ENCODE measurements at regions not wholly inside any gene's neighbourhood (a gene's known extent, or its start where the extent isn't known, plus 50 kb on each side); places are given as distances from the start of the nearest gene placed in this dataset.

DNA sequence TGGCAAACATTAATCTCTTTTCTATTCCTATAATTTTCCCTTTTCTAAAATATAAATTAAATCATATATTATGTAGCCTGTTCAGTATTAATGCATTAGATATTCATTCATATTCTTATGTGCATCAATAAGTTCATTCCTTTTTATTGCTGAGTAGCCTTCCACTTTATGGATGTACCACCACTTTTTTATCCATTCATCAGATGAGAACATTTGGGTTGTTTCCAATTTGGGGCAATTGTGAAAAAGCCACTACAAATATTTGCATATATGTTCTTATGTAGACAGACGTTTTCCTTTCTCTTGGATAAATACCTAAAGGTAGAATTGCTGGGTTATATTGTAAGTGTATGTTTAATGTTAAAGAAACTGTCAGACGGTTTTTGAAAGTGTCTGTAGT lies 79.4 kb upstream of the MAPK10 start:
- TF ChIP-seq, protein P1, sequence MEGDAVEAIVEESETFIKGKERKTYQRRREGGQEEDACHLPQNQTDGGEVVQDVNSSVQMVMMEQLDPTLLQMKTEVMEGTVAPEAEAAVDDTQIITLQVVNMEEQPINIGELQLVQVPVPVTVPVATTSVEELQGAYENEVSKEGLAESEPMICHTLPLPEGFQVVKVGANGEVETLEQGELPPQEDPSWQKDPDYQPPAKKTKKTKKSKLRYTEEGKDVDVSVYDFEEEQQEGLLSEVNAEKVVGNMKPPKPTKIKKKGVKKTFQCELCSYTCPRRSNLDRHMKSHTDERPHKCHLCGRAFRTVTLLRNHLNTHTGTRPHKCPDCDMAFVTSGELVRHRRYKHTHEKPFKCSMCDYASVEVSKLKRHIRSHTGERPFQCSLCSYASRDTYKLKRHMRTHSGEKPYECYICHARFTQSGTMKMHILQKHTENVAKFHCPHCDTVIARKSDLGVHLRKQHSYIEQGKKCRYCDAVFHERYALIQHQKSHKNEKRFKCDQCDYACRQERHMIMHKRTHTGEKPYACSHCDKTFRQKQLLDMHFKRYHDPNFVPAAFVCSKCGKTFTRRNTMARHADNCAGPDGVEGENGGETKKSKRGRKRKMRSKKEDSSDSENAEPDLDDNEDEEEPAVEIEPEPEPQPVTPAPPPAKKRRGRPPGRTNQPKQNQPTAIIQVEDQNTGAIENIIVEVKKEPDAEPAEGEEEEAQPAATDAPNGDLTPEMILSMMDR (conservative IDR thresholded peaks at IDR 0.05) = no peak
- no peak for TF ChIP-seq EZH2 (IDR thresholded peaks at IDR 0.05; ENCODE audit: low read depth)
